ENCODE measurements at regions not wholly inside any gene's neighbourhood (a gene's known extent, or its start where the extent isn't known, plus 50 kb on each side); places are given as distances from the start of the nearest gene placed in this dataset.
A peak's percentile ranks its signal among the peaks of the same experiment; 100 is the strongest.

DNA sequence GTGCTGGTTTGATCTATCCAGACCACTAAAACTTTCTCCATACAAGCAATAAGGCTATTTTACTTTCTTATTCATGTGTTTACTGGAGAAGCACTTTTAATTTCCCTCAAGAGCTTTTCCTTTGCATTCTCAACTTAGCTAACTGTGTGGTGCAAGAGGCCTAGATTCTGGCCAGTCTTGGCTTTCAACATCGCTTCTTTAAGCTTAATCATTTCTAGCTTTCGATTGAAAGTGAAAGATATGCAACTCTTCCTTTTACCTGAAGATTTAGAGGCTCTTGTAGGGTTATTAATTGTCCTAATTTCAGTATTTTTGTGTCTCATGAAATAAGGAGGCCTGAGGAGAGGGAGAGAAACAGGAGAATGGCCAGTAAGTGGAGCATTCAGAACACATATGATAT, 234.8 kb upstream of the GADL1 start:
- no peaks in the 10 kb centered on the region for H3K4me1 ChIP-seq (replicated peaks; ENCODE audit: insufficient read depth)
- TF ChIP-seq EZH2 (IDR thresholded peaks at IDR 0.05; ENCODE audit: low read depth): no peak
- TF ChIP-seq, protein P1, sequence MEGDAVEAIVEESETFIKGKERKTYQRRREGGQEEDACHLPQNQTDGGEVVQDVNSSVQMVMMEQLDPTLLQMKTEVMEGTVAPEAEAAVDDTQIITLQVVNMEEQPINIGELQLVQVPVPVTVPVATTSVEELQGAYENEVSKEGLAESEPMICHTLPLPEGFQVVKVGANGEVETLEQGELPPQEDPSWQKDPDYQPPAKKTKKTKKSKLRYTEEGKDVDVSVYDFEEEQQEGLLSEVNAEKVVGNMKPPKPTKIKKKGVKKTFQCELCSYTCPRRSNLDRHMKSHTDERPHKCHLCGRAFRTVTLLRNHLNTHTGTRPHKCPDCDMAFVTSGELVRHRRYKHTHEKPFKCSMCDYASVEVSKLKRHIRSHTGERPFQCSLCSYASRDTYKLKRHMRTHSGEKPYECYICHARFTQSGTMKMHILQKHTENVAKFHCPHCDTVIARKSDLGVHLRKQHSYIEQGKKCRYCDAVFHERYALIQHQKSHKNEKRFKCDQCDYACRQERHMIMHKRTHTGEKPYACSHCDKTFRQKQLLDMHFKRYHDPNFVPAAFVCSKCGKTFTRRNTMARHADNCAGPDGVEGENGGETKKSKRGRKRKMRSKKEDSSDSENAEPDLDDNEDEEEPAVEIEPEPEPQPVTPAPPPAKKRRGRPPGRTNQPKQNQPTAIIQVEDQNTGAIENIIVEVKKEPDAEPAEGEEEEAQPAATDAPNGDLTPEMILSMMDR (conservative IDR thresholded peaks at IDR 0.05): no peak
- H3K27ac ChIP-seq: no peak overlapping the region
- no peaks in the 10 kb centered on the region for H3K36me3 ChIP-seq (ENCODE audit: low read depth)
- ChIA-PET CTCF (no interaction called here), POLR2A (ENCODE audit: unreplicated experiment) (interaction anchor here (0.5 kb wide), 1 partner anchor 359 kb away, joined by 6 read pairs; no protein-coding TSS in a partner anchor)
- H3K27me3 ChIP-seq (ENCODE audit: insufficient read depth, low read depth): no peaks in the 10 kb centered on the region
- no peaks in the 10 kb centered on the region for H3K79me2 ChIP-seq (ENCODE audit: low read depth)
- H3K4me3 ChIP-seq: no peak overlapping the region
- intact Hi-C loops (cut with micrococcal nuclease; ENCODE audit: unreplicated experiment): no loop called here
- no peaks in the 10 kb centered on the region for H3F3A ChIP-seq (ENCODE audit: insufficient read depth, low read depth)
- DNase-seq: no peak
- H3K4me2 ChIP-seq: no peak overlapping the region
- no peaks in the 10 kb centered on the region for H3K9me3 ChIP-seq (ENCODE audit: insufficient read depth, low read depth)
- no peaks in the 10 kb centered on the region for H3K9me2 ChIP-seq (ENCODE audit: insufficient read depth)
- no peaks in the 10 kb centered on the region for H4K20me1 ChIP-seq (ENCODE audit: insufficient read depth)
- H2AFZ ChIP-seq: no peak overlapping the region
- BruUV-seq (replicated peaks): no TSS peak

DNA sequence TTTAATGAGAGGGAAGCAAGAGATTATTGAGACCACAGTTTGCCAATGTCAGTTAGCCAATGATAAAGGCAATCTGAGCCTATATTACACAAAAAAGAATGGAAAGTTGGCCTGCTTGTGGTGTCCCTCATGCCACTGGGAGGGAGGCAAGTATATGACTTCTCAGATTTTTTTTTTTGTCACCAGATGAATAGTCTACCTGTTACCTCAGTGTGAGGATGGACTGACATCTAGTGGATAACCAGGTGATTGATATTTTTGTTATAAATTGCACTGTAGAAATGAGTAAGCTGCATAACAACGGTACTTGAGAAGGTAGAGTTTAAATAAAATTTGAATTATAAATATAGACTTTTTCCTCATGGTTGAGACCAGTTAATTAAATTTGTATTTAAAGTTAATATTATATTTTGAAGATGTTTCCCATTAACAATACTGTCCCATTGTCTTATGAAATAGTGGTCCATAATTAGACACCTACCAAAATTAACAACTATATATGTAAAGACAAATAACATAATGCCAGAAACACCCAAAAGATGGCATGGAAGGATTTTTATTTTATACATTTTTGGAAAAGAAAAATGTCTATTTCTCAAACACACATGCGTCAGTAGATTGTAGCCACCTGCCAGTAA, 237.8 kb upstream of the GADL1 start:
- Histone ChIP-seq H3K36me3 (ENCODE audit: low read depth) (no peaks in the 10 kb centered on the region), H3K9me2 (ENCODE audit: insufficient read depth) (no peaks in the 10 kb centered on the region), H3K27ac (no peak overlapping the region), H3K79me2 (ENCODE audit: low read depth) (no peaks in the 10 kb centered on the region), H3F3A (ENCODE audit: insufficient read depth, low read depth) (no peaks in the 10 kb centered on the region), H3K4me2 (no peak overlapping the region), H3K4me1 (replicated peaks; ENCODE audit: insufficient read depth) (no peaks in the 10 kb centered on the region), H3K4me3 (no peak overlapping the region), H2AFZ (no peak overlapping the region), H3K27me3 (ENCODE audit: insufficient read depth, low read depth) (no peaks in the 10 kb centered on the region), H4K20me1 (ENCODE audit: insufficient read depth) (no peaks in the 10 kb centered on the region), H3K9me3 (ENCODE audit: insufficient read depth, low read depth) (no peaks in the 10 kb centered on the region)
- BruUV-seq (replicated peaks): no TSS peak
- POLR2A ChIA-PET (ENCODE audit: unreplicated experiment): no interaction called here
- peak in 1 of 2 experiments; percentile 36 for DNase-seq
- intact Hi-C loops (cut with micrococcal nuclease; ENCODE audit: unreplicated experiment): loop anchor here (1.0 to 10.0 kb wide), 5 partner anchors 161 to 1117 kb away; partner anchors contain the start of gene STT3B
- TF ChIP-seq, protein P1 (conservative IDR thresholded peaks at IDR 0.05): peak; percentile 66
- TF ChIP-seq EZH2 (IDR thresholded peaks at IDR 0.05; ENCODE audit: low read depth): no peak
- CTCF ChIA-PET: interaction anchor here (0.7 kb wide), 4 partner anchors 198 to 414 kb away, joined by 3 to 5 read pairs (median 4); no protein-coding TSS in a partner anchor

DNA sequence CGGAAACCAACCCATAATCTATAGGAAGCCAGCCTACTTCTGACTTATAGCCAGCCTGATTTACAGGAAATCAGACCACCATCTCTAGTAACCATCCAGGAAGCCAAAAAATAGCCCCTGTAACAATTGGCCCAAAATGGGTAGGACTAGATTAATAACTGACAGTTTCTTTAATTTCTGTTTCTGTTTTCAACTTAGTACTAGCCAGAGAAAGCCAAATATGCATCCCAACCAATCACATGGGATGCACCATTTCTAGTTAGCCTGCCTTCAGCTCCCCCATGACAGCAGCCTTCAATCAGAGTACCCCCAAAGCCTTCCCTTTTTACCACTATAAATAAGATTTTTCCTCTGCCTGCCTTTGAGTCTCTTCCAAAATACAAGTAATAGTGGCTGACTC, 239.1 kb upstream of the GADL1 start:
- Histone ChIP-seq H4K20me1 (ENCODE audit: insufficient read depth) (no peaks in the 10 kb centered on the region), H3K27me3 (ENCODE audit: insufficient read depth, low read depth) (no peaks in the 10 kb centered on the region), H3K4me3 (no peak overlapping the region), H3K9me2 (ENCODE audit: insufficient read depth) (no peaks in the 10 kb centered on the region), H3K4me1 (replicated peaks; ENCODE audit: insufficient read depth) (no peaks in the 10 kb centered on the region), H3K4me2 (no peak overlapping the region), H3K36me3 (ENCODE audit: low read depth) (no peaks in the 10 kb centered on the region), H3K79me2 (ENCODE audit: low read depth) (no peaks in the 10 kb centered on the region), H3K27ac (no peak overlapping the region), H2AFZ (no peak overlapping the region), H3F3A (ENCODE audit: insufficient read depth, low read depth) (no peaks in the 10 kb centered on the region), H3K9me3 (ENCODE audit: insufficient read depth, low read depth) (no peaks in the 10 kb centered on the region)
- ChIA-PET CTCF (no interaction called here), POLR2A (ENCODE audit: unreplicated experiment) (no interaction called here)
- TF ChIP-seq, protein P1 (conservative IDR thresholded peaks at IDR 0.05): no peak
- TF ChIP-seq EZH2 (IDR thresholded peaks at IDR 0.05; ENCODE audit: low read depth): no peak
- BruUV-seq (replicated peaks): no TSS peak
- intact Hi-C loops (cut with micrococcal nuclease; ENCODE audit: unreplicated experiment): loop anchor here (2.0 to 10.0 kb wide), 4 partner anchors 163 to 1119 kb away; partner anchors contain the start of gene STT3B
- DNase-seq: no peak
